ENCODE measurements at regions not wholly inside any gene's neighbourhood (a gene's known extent, or its start where the extent isn't known, plus 50 kb on each side); places are given as distances from the start of the nearest gene placed in this dataset.
"Not testable (repeated sequence)": the region's sequence is repeated elsewhere in the genome, so short reads cannot be mapped to it uniquely, and the experiment has no call there.

DNA sequence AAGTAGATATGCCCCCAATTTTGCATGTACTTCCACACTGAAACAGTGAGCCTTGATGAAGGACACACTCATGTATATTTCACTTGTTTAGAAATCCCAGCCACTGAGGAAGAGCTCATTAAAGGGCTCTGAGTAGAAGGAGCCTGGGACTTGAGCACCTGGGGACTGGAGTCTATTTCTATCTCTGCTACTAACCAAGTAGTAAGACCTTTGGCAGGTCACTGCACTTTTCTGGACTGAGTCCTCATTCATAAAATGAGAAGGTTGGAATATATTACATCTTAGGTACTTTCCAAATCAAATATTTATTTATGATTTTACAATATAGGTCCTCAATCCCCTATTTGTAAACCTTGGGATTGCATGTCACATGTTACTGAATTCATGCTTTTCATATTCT, 78.2 kb upstream of the C4orf54 start:
- H3K27me3 ChIP-seq (replicated peaks; ENCODE audit: insufficient read depth) = no peaks in the 10 kb centered on the region
- no peaks in the 10 kb centered on the region for H3K4me1 ChIP-seq (ENCODE audit: control insufficient read depth in 1 of 2, low read depth in 2 of 2)
- H3K27ac ChIP-seq = no peak overlapping the region
- H3K9me3 ChIP-seq = no peaks in the 10 kb centered on the region
- H3K4me3 ChIP-seq = no peak overlapping the region
- H3K36me3 ChIP-seq = no peaks in the 10 kb centered on the region
- ATAC-seq (ENCODE audit: insufficient number of reproducible peaks, low FRiP score, low read depth) (no peak), DNase-seq (ENCODE audit: low spot score) (no peak)
- TF ChIP-seq, protein P1, sequence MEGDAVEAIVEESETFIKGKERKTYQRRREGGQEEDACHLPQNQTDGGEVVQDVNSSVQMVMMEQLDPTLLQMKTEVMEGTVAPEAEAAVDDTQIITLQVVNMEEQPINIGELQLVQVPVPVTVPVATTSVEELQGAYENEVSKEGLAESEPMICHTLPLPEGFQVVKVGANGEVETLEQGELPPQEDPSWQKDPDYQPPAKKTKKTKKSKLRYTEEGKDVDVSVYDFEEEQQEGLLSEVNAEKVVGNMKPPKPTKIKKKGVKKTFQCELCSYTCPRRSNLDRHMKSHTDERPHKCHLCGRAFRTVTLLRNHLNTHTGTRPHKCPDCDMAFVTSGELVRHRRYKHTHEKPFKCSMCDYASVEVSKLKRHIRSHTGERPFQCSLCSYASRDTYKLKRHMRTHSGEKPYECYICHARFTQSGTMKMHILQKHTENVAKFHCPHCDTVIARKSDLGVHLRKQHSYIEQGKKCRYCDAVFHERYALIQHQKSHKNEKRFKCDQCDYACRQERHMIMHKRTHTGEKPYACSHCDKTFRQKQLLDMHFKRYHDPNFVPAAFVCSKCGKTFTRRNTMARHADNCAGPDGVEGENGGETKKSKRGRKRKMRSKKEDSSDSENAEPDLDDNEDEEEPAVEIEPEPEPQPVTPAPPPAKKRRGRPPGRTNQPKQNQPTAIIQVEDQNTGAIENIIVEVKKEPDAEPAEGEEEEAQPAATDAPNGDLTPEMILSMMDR (IDR thresholded peaks at IDR 0.05) = no peak

DNA sequence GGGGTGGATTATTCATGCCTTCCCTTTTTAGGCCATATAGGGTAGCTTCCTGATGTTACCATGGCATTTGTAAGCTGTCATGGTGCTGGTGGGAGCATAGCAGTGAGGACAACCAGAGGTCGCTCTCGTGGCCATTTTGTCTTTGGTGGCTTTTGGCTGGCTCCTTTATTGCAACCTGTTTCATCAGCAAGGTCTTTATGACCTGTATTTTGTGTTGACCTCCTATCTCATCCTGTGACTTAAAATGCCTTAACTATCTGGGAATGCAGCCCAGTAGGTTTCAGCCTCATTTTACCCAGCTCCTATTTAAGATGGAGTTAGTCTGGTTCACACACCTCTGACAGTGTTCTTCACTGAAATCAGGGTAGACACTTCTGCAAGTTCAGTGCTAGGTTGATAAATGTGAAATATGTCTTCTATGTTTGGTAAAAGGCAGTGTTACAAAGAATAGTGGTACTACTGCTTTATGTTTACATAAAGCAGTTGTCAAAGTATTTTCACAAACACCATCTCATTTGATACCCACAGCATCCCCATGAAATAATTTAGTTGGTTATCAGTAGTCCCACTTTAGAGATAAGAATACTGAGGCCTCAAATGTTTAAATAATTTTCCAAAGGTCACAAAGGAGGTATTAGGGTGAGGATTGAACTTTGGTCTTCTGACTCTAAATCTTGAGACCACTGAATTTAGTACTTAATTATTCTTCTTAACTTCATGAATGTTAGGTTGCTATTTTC, 77.1 kb upstream of the C4orf54 start:
- DNase-seq (ENCODE audit: low spot score) (no peak), ATAC-seq (ENCODE audit: insufficient number of reproducible peaks, low FRiP score, low read depth) (no peak)
- TF ChIP-seq, protein P1 (IDR thresholded peaks at IDR 0.05) = no peak
- Histone ChIP-seq H3K27ac (no peak overlapping the region), H3K4me3 (no peak overlapping the region), H3K27me3 (replicated peaks; ENCODE audit: insufficient read depth) (no peaks in the 10 kb centered on the region), H3K9me3 (no peaks in the 10 kb centered on the region), H3K36me3 (no peaks in the 10 kb centered on the region), H3K4me1 (ENCODE audit: control insufficient read depth in 1 of 2, low read depth in 2 of 2) (no peaks in the 10 kb centered on the region)

DNA sequence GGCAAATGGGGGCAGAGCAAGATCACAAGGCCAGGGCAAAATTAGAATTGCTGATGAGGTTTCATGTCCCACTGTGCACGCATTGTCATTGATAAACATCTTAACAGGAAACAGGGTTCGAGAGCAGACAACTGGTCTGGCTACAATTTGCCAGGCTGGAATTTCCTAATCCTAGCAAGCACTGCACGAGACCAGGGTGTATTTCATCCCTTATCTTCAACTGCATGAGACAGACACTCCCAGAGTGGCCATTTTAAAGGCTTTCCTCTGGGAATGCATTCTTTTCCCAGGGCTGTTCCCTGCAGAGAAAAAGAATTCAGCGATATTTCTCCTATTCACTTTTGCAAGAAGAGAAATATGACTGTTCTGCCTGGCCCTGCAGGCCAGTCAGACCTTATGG, 75.8 kb upstream of the C4orf54 start:
- not testable (repeated sequence) for H3K9me3 ChIP-seq; H3K4me3 ChIP-seq; ATAC-seq (ENCODE audit: insufficient number of reproducible peaks, low FRiP score, low read depth); DNase-seq (ENCODE audit: low spot score); H3K27ac ChIP-seq; H3K27me3 ChIP-seq (replicated peaks; ENCODE audit: insufficient read depth); H3K36me3 ChIP-seq; H3K4me1 ChIP-seq (ENCODE audit: control insufficient read depth in 1 of 2, low read depth in 2 of 2)

DNA sequence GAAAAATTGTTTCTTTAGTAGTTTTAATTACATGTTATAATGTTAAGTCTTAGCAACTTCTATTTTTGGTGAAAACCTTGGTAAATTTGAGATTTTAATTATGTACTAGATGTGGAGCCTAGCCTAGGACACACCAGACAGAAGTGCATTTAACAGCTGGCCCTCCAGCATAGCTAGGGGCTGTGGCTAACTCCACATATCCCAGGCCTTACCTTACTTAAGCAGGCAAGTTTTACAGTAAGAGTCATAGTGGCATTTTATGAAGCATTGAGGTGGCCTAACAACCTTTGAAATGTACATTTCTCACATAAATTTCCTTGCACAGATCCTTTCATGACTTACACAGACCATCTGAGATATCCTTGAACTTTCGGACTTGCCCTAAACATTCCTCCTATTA, 71.6 kb upstream of the C4orf54 start:
- no peak for ATAC-seq (ENCODE audit: insufficient number of reproducible peaks, low FRiP score, low read depth)
- DNase-seq (ENCODE audit: low spot score) = no peak
- H3K27me3 ChIP-seq (replicated peaks; ENCODE audit: insufficient read depth) = no peaks in the 10 kb centered on the region
- TF ChIP-seq, protein P1 (IDR thresholded peaks at IDR 0.05) = no peak
- no peak overlapping the region for H3K27ac ChIP-seq
- H3K9me3 ChIP-seq = no peaks in the 10 kb centered on the region
- no peaks in the 10 kb centered on the region for H3K36me3 ChIP-seq
- no peak overlapping the region for H3K4me3 ChIP-seq
- peaks cover 0 to 2% of the 10 kb centered on the region in 2 donors for H3K4me1 ChIP-seq (ENCODE audit: control insufficient read depth in 1 of 2, low read depth in 2 of 2)

DNA sequence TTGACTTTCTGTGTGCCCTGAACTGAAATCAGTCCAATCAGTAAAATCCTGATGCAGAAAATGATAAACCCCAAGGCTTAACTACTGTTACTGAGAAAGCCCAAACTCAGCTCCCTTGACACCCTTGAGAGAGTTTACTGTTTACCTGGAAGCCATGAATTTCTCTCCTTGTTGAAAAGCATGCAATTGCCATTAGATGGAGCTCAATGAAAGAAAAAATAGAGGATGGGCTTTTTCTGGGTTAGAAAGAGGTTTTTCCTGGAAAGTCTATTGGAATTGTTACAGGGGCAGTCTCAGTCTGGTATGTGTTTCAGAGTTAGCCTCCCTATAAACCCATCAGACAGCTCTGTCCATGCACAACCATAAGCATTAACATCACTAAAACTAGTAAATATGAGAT, 66.4 kb upstream of the C4orf54 start:
- Histone ChIP-seq H3K36me3 (no peaks in the 10 kb centered on the region), H3K27me3 (replicated peaks; ENCODE audit: insufficient read depth) (no peaks in the 10 kb centered on the region), H3K27ac (peak overlapping the region in 1 of 2 donors; percentile 5), H3K9me3 (no peaks in the 10 kb centered on the region), H3K4me1 (ENCODE audit: control insufficient read depth in 1 of 2, low read depth in 2 of 2) (peaks cover 9 to 26% of the 10 kb centered on the region in 2 donors), H3K4me3 (no peak overlapping the region)
- DNase-seq (ENCODE audit: low spot score) (no peak), ATAC-seq (ENCODE audit: insufficient number of reproducible peaks, low FRiP score, low read depth) (no peak)
- TF ChIP-seq, protein P1 (IDR thresholded peaks at IDR 0.05) = no peak

DNA sequence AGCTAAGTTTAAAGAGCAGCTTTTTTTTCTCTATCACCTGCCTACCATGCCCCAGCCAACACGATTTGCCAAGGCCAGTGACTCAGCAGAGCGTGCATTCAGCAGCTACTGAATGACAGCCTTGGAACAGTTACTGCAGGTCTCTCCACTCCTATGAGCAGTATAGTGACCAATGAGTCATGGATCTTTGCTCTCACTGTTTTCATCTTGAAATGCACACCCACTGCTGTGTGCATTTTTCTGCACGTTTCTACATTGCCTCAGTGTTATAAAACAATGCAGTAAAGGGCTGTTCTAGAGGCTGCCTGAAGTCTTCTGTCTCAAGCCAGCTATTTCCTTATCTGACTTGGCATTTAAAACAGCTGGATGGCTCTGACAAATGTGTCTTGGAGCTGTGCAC, 66.0 kb upstream of the C4orf54 start:
- Histone ChIP-seq H3K27me3 (replicated peaks; ENCODE audit: insufficient read depth) (no peaks in the 10 kb centered on the region), H3K36me3 (no peaks in the 10 kb centered on the region), H3K4me3 (peak overlapping the region; percentile 13), H3K27ac (peak overlapping the region in 1 of 2 donors; percentile 5), H3K9me3 (no peaks in the 10 kb centered on the region), H3K4me1 (ENCODE audit: control insufficient read depth in 1 of 2, low read depth in 2 of 2) (peaks cover 9 to 26% of the 10 kb centered on the region in 2 donors)
- DNase-seq (ENCODE audit: low spot score) (peak; percentile 6), ATAC-seq (ENCODE audit: insufficient number of reproducible peaks, low FRiP score, low read depth) (peak; percentile 93)
- TF ChIP-seq, protein P1 (IDR thresholded peaks at IDR 0.05) = no peak

All from thoracic aorta (tissue), 2 donors.